CD14-positive monocyte (primary cell): ENCODE measurements at regions not wholly inside any gene's neighbourhood (a gene's known extent, or its start where the extent isn't known, plus 50 kb on each side); places are given as distances from the start of the nearest gene placed in this dataset.
A peak's percentile ranks its signal among the peaks of the same experiment; 100 is the strongest.

Source experiments
- DNase-seq, 3 donors: peaks; one replicate each; pipeline ENCODE4 v3.0.0-alpha.2; 2011 to 2022
- H2AFZ ChIP-seq: 2 replicates; pipeline ENCODE4 v1.6.0; 2012; ENCODE audit warnings: mild to moderate bottlenecking, low read depth, low read length, inconsistent platforms; ENCODE audit not compliant: insufficient read depth, poor library complexity, severe bottlenecking
- H3K27ac ChIP-seq, 2 donors: 1 replicate in 1 of 2; 2 replicates in 1 of 2; pipeline ENCODE4 v1.5.1; 2012 to 2013; ENCODE audit warnings: low read length in 2 of 2, control low read depth in 1 of 2, inconsistent platforms in 1 of 2, low read depth in 1 of 2, mild to moderate bottlenecking in 1 of 2
- H3K27me3 ChIP-seq, 2 donors: one replicate each; pipeline versions ENCODE4 v1.6.0 to v1.6.1; 2011 to 2013; ENCODE audit warnings: low read length in 2 of 2; ENCODE audit not compliant: control insufficient read depth in 2 of 2, insufficient read depth in 2 of 2
- H3K36me3 ChIP-seq, 2 donors: replicated peaks in 1 of 2; 1 replicate in 1 of 2; 2 replicates in 1 of 2; pipeline versions ENCODE4 v1.5.1 to v1.6.1; 2012 to 2013; ENCODE audit warnings: low read length in 2 of 2, control low read depth in 1 of 2, inconsistent platforms in 1 of 2, mild to moderate bottlenecking in 1 of 2; ENCODE audit not compliant: insufficient read depth in 2 of 2, control insufficient read depth in 1 of 2
- H3K4me1 ChIP-seq, 2 donors: 1 replicate in 1 of 2; 2 replicates in 1 of 2; pipeline versions ENCODE4 v1.5.1 to v1.6.1; 2012 to 2013; ENCODE audit warnings: low read length in 2 of 2, control low read depth in 1 of 2, inconsistent platforms in 1 of 2, mild to moderate bottlenecking in 1 of 2, moderate library complexity in 1 of 2; ENCODE audit not compliant: insufficient read depth in 2 of 2, control insufficient read depth in 1 of 2
- H3K4me2 ChIP-seq: replicated peaks from 2 replicates; pipeline ENCODE3; 2012; ENCODE audit warnings: low read length, moderate library complexity, mild to moderate bottlenecking; ENCODE audit not compliant: poor library complexity, severe bottlenecking; ENCODE audit errors: extremely low read depth
- H3K4me3 ChIP-seq, 3 experiments: fragments of 200-600 bp in 1 of 3; sonication (generic) in 1 of 3; replicated peaks in 1 of 3; 1 replicate in 2 of 3; 2 replicates in 1 of 3; pipeline ENCODE4 v1.5.1; 2011 to 2013; ENCODE audit warnings: low read length in 3 of 3, mild to moderate bottlenecking in 3 of 3, control low read depth in 2 of 3, low read depth in 2 of 3, inconsistent platforms in 1 of 3, moderate library complexity in 1 of 3
- H3K79me2 ChIP-seq: 2 replicates; pipeline ENCODE4 v1.6.0; 2012; ENCODE audit warnings: mild to moderate bottlenecking, control low read depth, inconsistent platforms, low read length, moderate library complexity; ENCODE audit not compliant: insufficient read depth
- H3K9ac ChIP-seq: 2 replicates; pipeline ENCODE4 v1.6.0; 2017; ENCODE audit warnings: low read length, mild to moderate bottlenecking; ENCODE audit not compliant: insufficient read depth, poor library complexity, severe bottlenecking
- H3K9me3 ChIP-seq, 2 donors: replicated peaks in 1 of 2; 1 replicate in 1 of 2; 2 replicates in 1 of 2; pipeline versions ENCODE4 v1.5.1 to v1.6.1; 2012 to 2013; ENCODE audit warnings: low read length in 2 of 2, control low read depth in 1 of 2; ENCODE audit not compliant: control insufficient read depth in 1 of 2, insufficient read depth in 1 of 2
- H4K20me1 ChIP-seq: 2 replicates; pipeline ENCODE4 v1.6.0; 2012; ENCODE audit warnings: mild to moderate bottlenecking, low read length, control low read depth, moderate library complexity; ENCODE audit not compliant: insufficient read depth
- H3K27ac Mint-ChIP-seq, 7 donors: one replicate each; pipeline ENCODE4 v1.8.0; 2020; ENCODE audit warnings: mild to moderate bottlenecking in 7 of 7, mixed read lengths in 7 of 7, moderate library complexity in 6 of 7, inconsistent platforms in 2 of 7
- H3K27me3 Mint-ChIP-seq, 3 donors: one replicate each; pipeline ENCODE4 v1.8.0; 2021 to 2022; ENCODE audit warnings: low read depth in 3 of 3, mild to moderate bottlenecking in 3 of 3, mixed read lengths in 3 of 3, moderate library complexity in 3 of 3, inconsistent platforms in 1 of 3
- H3K36me3 Mint-ChIP-seq, 2 donors: one replicate each; pipeline ENCODE4 v1.8.0; 2020; ENCODE audit warnings: mixed read lengths in 2 of 2, inconsistent platforms in 1 of 2, mild to moderate bottlenecking in 1 of 2
- H3K4me1 Mint-ChIP-seq: one replicate; pipeline ENCODE4 v1.8.0; 2020; ENCODE audit warnings: mild to moderate bottlenecking, mixed read lengths
- H3K4me3 Mint-ChIP-seq, 2 donors: one replicate each; pipeline ENCODE4 v1.8.0; 2020; ENCODE audit warnings: mild to moderate bottlenecking in 2 of 2, mixed read lengths in 2 of 2, moderate library complexity in 1 of 2
- H3K9me3 Mint-ChIP-seq, 7 donors: one replicate each; pipeline ENCODE4 v1.8.0; 2020 to 2022; ENCODE audit warnings: mixed read lengths in 7 of 7, mild to moderate bottlenecking in 6 of 7, moderate library complexity in 6 of 7, inconsistent platforms in 2 of 7
- CTCF ChIP-seq: fragments of 200-600 bp; IDR thresholded peaks from one replicate; pipeline ENCODE4 v1.8.0; 2022; ENCODE audit warnings: antibody characterized with exemption, mild to moderate bottlenecking
- WGBS: methylation state at CpG from one replicate; pipeline ENCODE4 v1.1.5; 2013; ENCODE audit warnings: missing lambda C conversion rate; ENCODE audit not compliant: insufficient coverage; 5-methylcytosine and 5-hydroxymethylcytosine counted together
- intact Hi-C, 2 donors: fragments of 100-400 bp; cut with micrococcal nuclease; formaldehyde crosslinking; loops; one replicate each; pipeline versions ENCODE4 v1.15.0 to v1.15.1; 2023

- no peaks in the 10 kb centered on the region for H3K36me3 ChIP-seq
- no CpG with 5 or more reads among the region's 3 CpGs for WGBS
- H3K27ac ChIP-seq = peak overlapping the region; percentile 72 to 77
- intact Hi-C loops = loop anchor here in 1 of 2 donors (10.0 kb wide), 1 partner anchor 76 kb away; no protein-coding TSS in a partner anchor
- Mint-ChIP-seq H3K36me3 (peaks cover 0 to 3% of the 10 kb centered on the region in 2 donors), H3K4me3 (peak overlapping the region; percentile 30 to 37), H3K27me3 (peaks cover 0 to 10% (median 0%) of the 10 kb centered on the region in 3 donors), H3K27ac (peak overlapping the region in 5 of 7 donors; percentile 86 to 97 (median 96)), H3K4me1 (peaks cover 56% of the 10 kb centered on the region), H3K9me3 (peaks cover 0 to 7% (median 4%) of the 10 kb centered on the region in 7 donors)
- no peak for TF ChIP-seq CTCF
- H2AFZ ChIP-seq = no peak overlapping the region
- H4K20me1 ChIP-seq = no peaks in the 10 kb centered on the region
- H3K4me3 ChIP-seq = peak overlapping the region in 1 of 3 experiments; percentile 69
- no peak overlapping the region for H3K9ac ChIP-seq
- no peaks in the 10 kb centered on the region for H3K79me2 ChIP-seq
- H3K9me3 ChIP-seq = no peaks in the 10 kb centered on the region
- no peaks in the 10 kb centered on the region for H3K27me3 ChIP-seq
- DNase-seq = no peak
- H3K4me2 ChIP-seq = peak overlapping the region; percentile 77
- peaks cover 53 to 72% of the 10 kb centered on the region in 2 donors for H3K4me1 ChIP-seq
These were observed 113.7 kb upstream of the TBL1X start for GRCh38 chrX:9351126-9351525.

GRCh38 chrX:9352243-9352642 lies 112.6 kb upstream of the TBL1X start:
- peak overlapping the region; percentile 7 to 69 (median 33) for H3K4me3 ChIP-seq
- H3K4me2 ChIP-seq = peak overlapping the region; percentile 77
- 0% methylated on average over 1 of the region's 4 CpGs for WGBS
- H3K36me3 Mint-ChIP-seq = peaks cover 0 to 6% of the 10 kb centered on the region in 2 donors
- H3K27ac Mint-ChIP-seq = peak overlapping the region; percentile 86 to 97 (median 95)
- intact Hi-C loops = loop anchor here in 1 of 2 donors (10.0 kb wide), 1 partner anchor 77 kb away; no protein-coding TSS in a partner anchor
- H3K9ac ChIP-seq = peak overlapping the region; percentile 50
- H3K36me3 ChIP-seq = no peaks in the 10 kb centered on the region
- H3K79me2 ChIP-seq = no peaks in the 10 kb centered on the region
- DNase-seq = peak in 1 of 3 donors; percentile 19
- H3K27me3 Mint-ChIP-seq = peaks cover 0 to 11% (median 0%) of the 10 kb centered on the region in 3 donors
- H2AFZ ChIP-seq = no peak overlapping the region
- peaks cover 0 to 13% (median 6%) of the 10 kb centered on the region in 7 donors for H3K9me3 Mint-ChIP-seq
- TF ChIP-seq CTCF = no peak
- H3K4me3 Mint-ChIP-seq = peak overlapping the region; percentile 47 to 80
- no peaks in the 10 kb centered on the region for H3K9me3 ChIP-seq
- peaks cover 54 to 71% of the 10 kb centered on the region in 2 donors for H3K4me1 ChIP-seq
- H3K27ac ChIP-seq = peak overlapping the region; percentile 72 to 77
- peaks cover 57% of the 10 kb centered on the region for H3K4me1 Mint-ChIP-seq
- no peaks in the 10 kb centered on the region for H3K27me3 ChIP-seq
- no peaks in the 10 kb centered on the region for H4K20me1 ChIP-seq
